CD14-positive monocyte (primary cell): ENCODE measurements at regions not wholly inside any gene's neighbourhood (a gene's known extent, or its start where the extent isn't known, plus 50 kb on each side); places are given as distances from the start of the nearest gene placed in this dataset.

ENCODE experiments used
- DNase-seq, 3 donors: peaks; one replicate each; pipeline ENCODE4 v3.0.0-alpha.2; 2011 to 2022
- H2AFZ ChIP-seq: 2 replicates; pipeline ENCODE4 v1.6.0; 2012; ENCODE audit warnings: mild to moderate bottlenecking, low read depth, low read length, inconsistent platforms; ENCODE audit not compliant: insufficient read depth, poor library complexity, severe bottlenecking
- H3K27ac ChIP-seq, 2 donors: 1 replicate in 1 of 2; 2 replicates in 1 of 2; pipeline ENCODE4 v1.5.1; 2012 to 2013; ENCODE audit warnings: low read length in 2 of 2, control low read depth in 1 of 2, inconsistent platforms in 1 of 2, low read depth in 1 of 2, mild to moderate bottlenecking in 1 of 2
- H3K27me3 ChIP-seq, 2 donors: one replicate each; pipeline versions ENCODE4 v1.6.0 to v1.6.1; 2011 to 2013; ENCODE audit warnings: low read length in 2 of 2; ENCODE audit not compliant: control insufficient read depth in 2 of 2, insufficient read depth in 2 of 2
- H3K36me3 ChIP-seq, 2 donors: replicated peaks in 1 of 2; 1 replicate in 1 of 2; 2 replicates in 1 of 2; pipeline versions ENCODE4 v1.5.1 to v1.6.1; 2012 to 2013; ENCODE audit warnings: low read length in 2 of 2, control low read depth in 1 of 2, inconsistent platforms in 1 of 2, mild to moderate bottlenecking in 1 of 2; ENCODE audit not compliant: insufficient read depth in 2 of 2, control insufficient read depth in 1 of 2
- H3K4me1 ChIP-seq, 2 donors: 1 replicate in 1 of 2; 2 replicates in 1 of 2; pipeline versions ENCODE4 v1.5.1 to v1.6.1; 2012 to 2013; ENCODE audit warnings: low read length in 2 of 2, control low read depth in 1 of 2, inconsistent platforms in 1 of 2, mild to moderate bottlenecking in 1 of 2, moderate library complexity in 1 of 2; ENCODE audit not compliant: insufficient read depth in 2 of 2, control insufficient read depth in 1 of 2
- H3K4me2 ChIP-seq: replicated peaks from 2 replicates; pipeline ENCODE3; 2012; ENCODE audit warnings: low read length, moderate library complexity, mild to moderate bottlenecking; ENCODE audit not compliant: poor library complexity, severe bottlenecking; ENCODE audit errors: extremely low read depth
- H3K4me3 ChIP-seq, 3 experiments: fragments of 200-600 bp in 1 of 3; sonication (generic) in 1 of 3; replicated peaks in 1 of 3; 1 replicate in 2 of 3; 2 replicates in 1 of 3; pipeline ENCODE4 v1.5.1; 2011 to 2013; ENCODE audit warnings: low read length in 3 of 3, mild to moderate bottlenecking in 3 of 3, control low read depth in 2 of 3, low read depth in 2 of 3, inconsistent platforms in 1 of 3, moderate library complexity in 1 of 3
- H3K79me2 ChIP-seq: 2 replicates; pipeline ENCODE4 v1.6.0; 2012; ENCODE audit warnings: mild to moderate bottlenecking, control low read depth, inconsistent platforms, low read length, moderate library complexity; ENCODE audit not compliant: insufficient read depth
- H3K9ac ChIP-seq: 2 replicates; pipeline ENCODE4 v1.6.0; 2017; ENCODE audit warnings: low read length, mild to moderate bottlenecking; ENCODE audit not compliant: insufficient read depth, poor library complexity, severe bottlenecking
- H3K9me3 ChIP-seq, 2 donors: replicated peaks in 1 of 2; 1 replicate in 1 of 2; 2 replicates in 1 of 2; pipeline versions ENCODE4 v1.5.1 to v1.6.1; 2012 to 2013; ENCODE audit warnings: low read length in 2 of 2, control low read depth in 1 of 2; ENCODE audit not compliant: control insufficient read depth in 1 of 2, insufficient read depth in 1 of 2
- H4K20me1 ChIP-seq: 2 replicates; pipeline ENCODE4 v1.6.0; 2012; ENCODE audit warnings: mild to moderate bottlenecking, low read length, control low read depth, moderate library complexity; ENCODE audit not compliant: insufficient read depth
- H3K27ac Mint-ChIP-seq, 7 donors: one replicate each; pipeline ENCODE4 v1.8.0; 2020; ENCODE audit warnings: mild to moderate bottlenecking in 7 of 7, mixed read lengths in 7 of 7, moderate library complexity in 6 of 7, inconsistent platforms in 2 of 7
- H3K27me3 Mint-ChIP-seq, 3 donors: one replicate each; pipeline ENCODE4 v1.8.0; 2021 to 2022; ENCODE audit warnings: low read depth in 3 of 3, mild to moderate bottlenecking in 3 of 3, mixed read lengths in 3 of 3, moderate library complexity in 3 of 3, inconsistent platforms in 1 of 3
- H3K36me3 Mint-ChIP-seq, 2 donors: one replicate each; pipeline ENCODE4 v1.8.0; 2020; ENCODE audit warnings: mixed read lengths in 2 of 2, inconsistent platforms in 1 of 2, mild to moderate bottlenecking in 1 of 2
- H3K4me1 Mint-ChIP-seq: one replicate; pipeline ENCODE4 v1.8.0; 2020; ENCODE audit warnings: mild to moderate bottlenecking, mixed read lengths
- H3K4me3 Mint-ChIP-seq, 2 donors: one replicate each; pipeline ENCODE4 v1.8.0; 2020; ENCODE audit warnings: mild to moderate bottlenecking in 2 of 2, mixed read lengths in 2 of 2, moderate library complexity in 1 of 2
- H3K9me3 Mint-ChIP-seq, 7 donors: one replicate each; pipeline ENCODE4 v1.8.0; 2020 to 2022; ENCODE audit warnings: mixed read lengths in 7 of 7, mild to moderate bottlenecking in 6 of 7, moderate library complexity in 6 of 7, inconsistent platforms in 2 of 7
- CTCF ChIP-seq: fragments of 200-600 bp; IDR thresholded peaks from one replicate; pipeline ENCODE4 v1.8.0; 2022; ENCODE audit warnings: antibody characterized with exemption, mild to moderate bottlenecking
- WGBS: methylation state at CpG from one replicate; pipeline ENCODE4 v1.1.5; 2013; ENCODE audit warnings: missing lambda C conversion rate; ENCODE audit not compliant: insufficient coverage; 5-methylcytosine and 5-hydroxymethylcytosine counted together
- intact Hi-C, 2 donors: fragments of 100-400 bp; cut with micrococcal nuclease; formaldehyde crosslinking; loops; one replicate each; pipeline versions ENCODE4 v1.15.0 to v1.15.1; 2023

GRCh38 chr20:61138566-61138965 lies 113.5 kb upstream of the CDH4 start:
- no peak overlapping the region for H3K4me3 Mint-ChIP-seq
- no peak overlapping the region for H3K4me2 ChIP-seq
- no peak for TF ChIP-seq CTCF
- no peak overlapping the region for H3K27ac Mint-ChIP-seq
- no peaks in the 10 kb centered on the region for H3K4me1 Mint-ChIP-seq
- no peaks in the 10 kb centered on the region for H3K36me3 Mint-ChIP-seq
- H3K9ac ChIP-seq = no peak overlapping the region
- intact Hi-C loops = no loop called here
- peaks cover 10 to 15% (median 14%) of the 10 kb centered on the region in 3 donors for H3K27me3 Mint-ChIP-seq
- no peak overlapping the region for H2AFZ ChIP-seq
- no peaks in the 10 kb centered on the region for H3K9me3 ChIP-seq
- DNase-seq = no peak
- H4K20me1 ChIP-seq = no peaks in the 10 kb centered on the region
- peaks cover 0 to 6% of the 10 kb centered on the region in 2 donors for H3K27me3 ChIP-seq
- no peaks in the 10 kb centered on the region for H3K4me1 ChIP-seq
- no peak overlapping the region for H3K4me3 ChIP-seq
- no peak overlapping the region for H3K27ac ChIP-seq
- H3K9me3 Mint-ChIP-seq = peaks cover 0 to 6% (median 2%) of the 10 kb centered on the region in 7 donors
- 81% methylated on average over 4 of the region's 5 CpGs for WGBS
- H3K79me2 ChIP-seq = no peaks in the 10 kb centered on the region
- H3K36me3 ChIP-seq = no peaks in the 10 kb centered on the region

DNA sequence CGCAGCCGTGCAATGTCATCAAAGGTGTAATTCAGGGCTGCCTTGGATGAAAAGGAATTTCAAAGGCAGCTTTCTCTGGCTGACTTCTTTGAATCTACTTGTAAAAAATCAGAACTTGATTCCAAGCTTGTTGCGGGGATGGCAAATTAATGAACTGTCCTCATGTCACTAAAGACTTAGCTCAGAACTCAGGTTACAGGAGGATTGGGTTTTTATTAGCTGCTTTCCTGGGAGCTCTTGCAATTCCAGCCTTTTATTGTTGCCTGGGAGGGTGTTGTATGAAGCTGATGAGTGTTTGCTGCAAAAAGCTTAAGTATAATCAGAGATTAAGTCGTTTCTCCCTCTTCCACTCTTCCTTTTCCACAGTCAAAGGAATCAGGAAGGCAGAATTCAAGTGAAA lies 113.0 kb upstream of the CDH4 start:
- peaks cover 13 to 15% (median 13%) of the 10 kb centered on the region in 3 donors for H3K27me3 Mint-ChIP-seq
- intact Hi-C loops = no loop called here

More for the DNA sequence above, 113.0 kb upstream of the CDH4 start:
- H3K27ac Mint-ChIP-seq = no peak overlapping the region
- H2AFZ ChIP-seq = no peak overlapping the region
- no peak for TF ChIP-seq CTCF
- DNase-seq = no peak
- no peak overlapping the region for H3K27ac ChIP-seq
- H3K4me2 ChIP-seq = no peak overlapping the region
- no peaks in the 10 kb centered on the region for H3K36me3 ChIP-seq
- H3K4me3 Mint-ChIP-seq = no peak overlapping the region
- no peak overlapping the region for H3K4me3 ChIP-seq
- no peaks in the 10 kb centered on the region for H3K4me1 ChIP-seq
- no peak overlapping the region for H3K9ac ChIP-seq
- no peaks in the 10 kb centered on the region for H3K36me3 Mint-ChIP-seq
- no peaks in the 10 kb centered on the region for H4K20me1 ChIP-seq
- WGBS = 88% methylated on average over 2 of the region's 4 CpGs
- H3K9me3 ChIP-seq = no peaks in the 10 kb centered on the region
- H3K4me1 Mint-ChIP-seq = no peaks in the 10 kb centered on the region
- H3K27me3 ChIP-seq = peaks cover 0 to 6% of the 10 kb centered on the region in 2 donors
- H3K9me3 Mint-ChIP-seq = peaks cover 0 to 6% (median 2%) of the 10 kb centered on the region in 7 donors
- H3K79me2 ChIP-seq = no peaks in the 10 kb centered on the region
